ENCODE measurements at regions not wholly inside any gene's neighbourhood (a gene's known extent, or its start where the extent isn't known, plus 50 kb on each side); places are given as distances from the start of the nearest gene placed in this dataset.

- no peaks in the 10 kb centered on the region for H3K79me2 ChIP-seq (ENCODE audit: insufficient read depth)
- DNase-seq: no peak
- H3K36me3 ChIP-seq (ENCODE audit: low read depth): no peaks in the 10 kb centered on the region
- in situ Hi-C loops (cut with MboI): no loop called here
- H2AFZ ChIP-seq: no peak overlapping the region
- H3K27me3 ChIP-seq (replicated peaks; ENCODE audit: insufficient read depth): no peaks in the 10 kb centered on the region
- no peak overlapping the region for H3K27ac ChIP-seq
- H3K4me2 ChIP-seq (ENCODE audit: unreplicated experiment): no peak overlapping the region
- H4K20me1 ChIP-seq (ENCODE audit: insufficient read depth): no peaks in the 10 kb centered on the region
- WGBS, 2 experiments (ENCODE audit: low coverage in 1 of 2, low lambda C conversion rate in 2 of 2, missing lambda C conversion rate in 2 of 2): 10 to 15% methylated on average over 4 of the region's 4 CpGs
- no peaks in the 10 kb centered on the region for H3K9me3 ChIP-seq (ENCODE audit: low read depth)
- no peaks in the 10 kb centered on the region for H3F3A ChIP-seq (ENCODE audit: insufficient read depth)
- no peak overlapping the region for H3K4me3 ChIP-seq
- TF ChIP-seq EZH2phosphoT487 (IDR thresholded peaks at IDR 0.05; ENCODE audit: insufficient read depth, low read depth): no peak
- no peak for TF ChIP-seq EZH2 (IDR thresholded peaks at IDR 0.05; ENCODE audit: insufficient read depth, poor library complexity, severe bottlenecking)
- no peaks in the 10 kb centered on the region for H3K9me2 ChIP-seq (ENCODE audit: insufficient read depth)
- no peak overlapping the region for H3K9ac ChIP-seq
- no peaks in the 10 kb centered on the region for H3K4me1 ChIP-seq (ENCODE audit: insufficient read depth)
These were observed 144.1 kb upstream of the SLC10A2 start for GRCh38 chr13:103210348-103210747.

DNA sequence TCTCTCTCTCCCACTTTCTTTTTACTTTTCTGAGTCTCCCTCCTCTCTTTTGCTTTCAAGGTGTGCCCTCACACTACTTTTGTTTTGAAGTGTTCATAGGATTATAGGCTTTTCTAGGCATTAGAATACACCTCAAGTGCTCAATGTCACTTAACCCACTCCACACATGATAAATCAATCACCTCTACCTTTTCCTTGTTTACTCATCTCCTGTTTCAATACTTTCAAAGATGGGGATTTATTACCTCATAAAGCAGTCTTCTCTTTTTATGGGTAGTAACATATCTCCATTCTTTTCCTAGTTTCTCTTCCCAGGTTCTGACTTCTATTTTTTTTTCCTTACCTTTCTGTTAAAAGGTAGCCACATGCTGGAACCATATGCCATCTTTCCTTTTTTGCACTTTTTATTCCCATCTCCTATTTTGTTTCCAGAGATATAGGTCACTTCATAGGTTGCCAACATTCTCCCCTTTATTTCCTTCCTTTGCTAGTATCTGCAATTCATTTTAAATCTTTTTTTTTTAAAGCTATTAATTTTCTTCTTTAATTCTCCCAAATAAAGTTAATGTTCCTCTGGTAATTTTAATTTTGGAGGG is 137.6 kb upstream of the SLC10A2 start:
- Histone ChIP-seq H3K9me2 (ENCODE audit: insufficient read depth) (no peaks in the 10 kb centered on the region), H3K4me2 (ENCODE audit: unreplicated experiment) (no peak overlapping the region), H3K4me1 (ENCODE audit: insufficient read depth) (no peaks in the 10 kb centered on the region), H3K9me3 (ENCODE audit: low read depth) (no peaks in the 10 kb centered on the region), H3K36me3 (ENCODE audit: low read depth) (no peaks in the 10 kb centered on the region), H4K20me1 (ENCODE audit: insufficient read depth) (no peaks in the 10 kb centered on the region), H3K27ac (no peak overlapping the region), H3K9ac (no peak overlapping the region), H2AFZ (no peak overlapping the region), H3K27me3 (replicated peaks; ENCODE audit: insufficient read depth) (no peaks in the 10 kb centered on the region), H3K4me3 (no peak overlapping the region), H3F3A (ENCODE audit: insufficient read depth) (no peaks in the 10 kb centered on the region), H3K79me2 (ENCODE audit: insufficient read depth) (no peaks in the 10 kb centered on the region)
- TF ChIP-seq EZH2 (IDR thresholded peaks at IDR 0.05; ENCODE audit: insufficient read depth, poor library complexity, severe bottlenecking): no peak
- TF ChIP-seq EZH2phosphoT487 (IDR thresholded peaks at IDR 0.05; ENCODE audit: insufficient read depth, low read depth): no peak
- no peak for DNase-seq
- in situ Hi-C loops (cut with MboI): no loop called here

- H3K79me2 ChIP-seq (ENCODE audit: insufficient read depth): no peaks in the 10 kb centered on the region
- no peaks in the 10 kb centered on the region for H3F3A ChIP-seq (ENCODE audit: insufficient read depth)
- 0 to 5% methylated on average over 1 of the region's 1 CpG for WGBS, 2 experiments (ENCODE audit: low coverage in 1 of 2, low lambda C conversion rate in 2 of 2, missing lambda C conversion rate in 2 of 2)
- no peaks in the 10 kb centered on the region for H3K27me3 ChIP-seq (replicated peaks; ENCODE audit: insufficient read depth)
- no peaks in the 10 kb centered on the region for H3K36me3 ChIP-seq (ENCODE audit: low read depth)
- DNase-seq: no peak
- in situ Hi-C loops (cut with MboI): no loop called here
- H3K9ac ChIP-seq: no peak overlapping the region
- H3K4me1 ChIP-seq (ENCODE audit: insufficient read depth): no peaks in the 10 kb centered on the region
- TF ChIP-seq EZH2 (IDR thresholded peaks at IDR 0.05; ENCODE audit: insufficient read depth, poor library complexity, severe bottlenecking) (no peak), EZH2phosphoT487 (IDR thresholded peaks at IDR 0.05; ENCODE audit: insufficient read depth, low read depth) (no peak)
- no peaks in the 10 kb centered on the region for H3K9me3 ChIP-seq (ENCODE audit: low read depth)
- no peak overlapping the region for H3K4me2 ChIP-seq (ENCODE audit: unreplicated experiment)
- H2AFZ ChIP-seq: no peak overlapping the region
- no peaks in the 10 kb centered on the region for H3K9me2 ChIP-seq (ENCODE audit: insufficient read depth)
- no peaks in the 10 kb centered on the region for H4K20me1 ChIP-seq (ENCODE audit: insufficient read depth)
- H3K27ac ChIP-seq: no peak overlapping the region
- H3K4me3 ChIP-seq: no peak overlapping the region
These were observed 134.1 kb upstream of the SLC10A2 start for GRCh38 chr13:103200118-103200885.

DNA sequence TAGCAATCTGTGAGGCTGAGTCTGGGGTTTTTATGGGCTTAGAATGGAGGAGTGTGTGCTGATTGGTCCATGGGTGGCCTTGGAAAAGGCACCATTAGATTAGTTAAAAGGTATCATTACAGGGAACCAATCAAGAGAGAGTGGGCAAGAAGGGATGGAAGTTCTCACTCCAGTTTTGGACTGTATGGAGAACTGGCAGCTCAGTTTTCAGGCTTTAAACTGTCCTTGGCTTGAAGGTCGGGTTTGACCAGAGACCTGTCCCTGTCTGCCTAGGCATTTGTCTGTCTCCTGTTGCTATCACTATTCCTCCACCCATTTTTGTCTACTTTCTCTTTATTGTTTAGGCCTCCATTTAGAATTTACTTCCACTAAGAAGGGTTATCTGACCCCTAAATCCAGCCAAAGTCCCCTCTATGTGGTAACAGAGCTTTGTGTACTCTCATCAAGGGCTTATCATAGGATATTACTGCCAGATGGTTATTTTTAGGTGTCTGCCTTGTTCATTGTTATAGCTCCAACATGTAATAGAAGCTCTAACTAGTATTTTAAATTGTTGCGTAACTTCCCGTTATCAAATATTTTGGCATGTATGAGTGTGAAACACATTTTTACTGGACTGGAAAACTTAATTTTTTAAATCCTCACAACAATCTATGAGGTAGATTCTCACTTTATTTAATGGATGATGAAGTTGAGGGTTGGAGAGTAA is 133.3 kb upstream of the SLC10A2 start:
- Histone ChIP-seq H3K79me2 (ENCODE audit: insufficient read depth) (no peaks in the 10 kb centered on the region), H3K27ac (no peak overlapping the region), H3K27me3 (replicated peaks; ENCODE audit: insufficient read depth) (no peaks in the 10 kb centered on the region), H3K36me3 (ENCODE audit: low read depth) (no peaks in the 10 kb centered on the region), H3K9ac (no peak overlapping the region), H2AFZ (no peak overlapping the region), H3K4me1 (ENCODE audit: insufficient read depth) (no peaks in the 10 kb centered on the region), H4K20me1 (ENCODE audit: insufficient read depth) (no peaks in the 10 kb centered on the region), H3F3A (ENCODE audit: insufficient read depth) (no peaks in the 10 kb centered on the region), H3K9me3 (ENCODE audit: low read depth) (no peaks in the 10 kb centered on the region), H3K4me3 (no peak overlapping the region), H3K9me2 (ENCODE audit: insufficient read depth) (no peaks in the 10 kb centered on the region), H3K4me2 (ENCODE audit: unreplicated experiment) (no peak overlapping the region)
- 58 to 62% methylated on average over 3 of the region's 3 CpGs for WGBS, 2 experiments (ENCODE audit: low coverage in 1 of 2, low lambda C conversion rate in 2 of 2, missing lambda C conversion rate in 2 of 2)
- no peak for DNase-seq
- in situ Hi-C loops (cut with MboI): no loop called here
- TF ChIP-seq EZH2 (IDR thresholded peaks at IDR 0.05; ENCODE audit: insufficient read depth, poor library complexity, severe bottlenecking) (no peak), EZH2phosphoT487 (IDR thresholded peaks at IDR 0.05; ENCODE audit: insufficient read depth, low read depth) (no peak)
